ENCODE measurements at regions not wholly inside any gene's neighbourhood (a gene's known extent, or its start where the extent isn't known, plus 50 kb on each side); places are given as distances from the start of the nearest gene placed in this dataset.

- TF ChIP-seq POLR2AphosphoS5 (IDR thresholded peaks at IDR 0.05; ENCODE audit: low read depth, low read length) (no peak), TAF1 (IDR thresholded peaks at IDR 0.05; ENCODE audit: borderline replicate concordance, low read depth, low read length) (no peak), POLR2A (IDR thresholded peaks at IDR 0.05; ENCODE audit: low read depth, low read length) (no peak)
- no peak for DNase-seq (ENCODE audit: insufficient read length)
- FAIRE-seq, result no peak
Observed at GRCh38 chrX:37943554-37944344, 62.6 kb upstream of the SYTL5 start.

GRCh38 chrX:37946197-37946596, 60.2 kb upstream of the SYTL5 start:
- DNase-seq (ENCODE audit: insufficient read length) (no peak), FAIRE-seq (no peak)
- TF ChIP-seq TAF1 (IDR thresholded peaks at IDR 0.05; ENCODE audit: borderline replicate concordance, low read depth, low read length) (no peak), POLR2AphosphoS5 (IDR thresholded peaks at IDR 0.05; ENCODE audit: low read depth, low read length) (no peak), POLR2A (IDR thresholded peaks at IDR 0.05; ENCODE audit: low read depth, low read length) (no peak)

- FAIRE-seq (no peak), DNase-seq (ENCODE audit: insufficient read length) (no peak)
- TF ChIP-seq POLR2AphosphoS5 (IDR thresholded peaks at IDR 0.05; ENCODE audit: low read depth, low read length) (no peak), POLR2A (IDR thresholded peaks at IDR 0.05; ENCODE audit: low read depth, low read length) (no peak), TAF1 (IDR thresholded peaks at IDR 0.05; ENCODE audit: borderline replicate concordance, low read depth, low read length) (no peak)
Observed at GRCh38 chrX:37955273-37955672, 51.1 kb upstream of the SYTL5 start.

GRCh38 chrX:37956223-37956622, 50.1 kb upstream of the SYTL5 start:
- FAIRE-seq (no peak), DNase-seq (ENCODE audit: insufficient read length) (no peak)
- no peak for TF ChIP-seq POLR2A (IDR thresholded peaks at IDR 0.05; ENCODE audit: low read depth, low read length)
- TF ChIP-seq TAF1 (IDR thresholded peaks at IDR 0.05; ENCODE audit: borderline replicate concordance, low read depth, low read length), result no peak
- TF ChIP-seq POLR2AphosphoS5 (IDR thresholded peaks at IDR 0.05; ENCODE audit: low read depth, low read length), result no peak
